Left lung (tissue), 4 donors: ENCODE measurements at regions not wholly inside any gene's neighbourhood (a gene's known extent, or its start where the extent isn't known, plus 50 kb on each side); places are given as distances from the start of the nearest gene placed in this dataset.

Experiments used
- ATAC-seq: fragments of 200-7000 bp; cut with Tn5 transposase; one replicate; pipeline ENCODE4 v1.9.1; 2020; ENCODE audit warnings: moderate library complexity
- DNase-seq, 4 donors: peaks; one replicate each; pipeline ENCODE4 v3.0.0-alpha.2; 2013 to 2020
- H3K27ac ChIP-seq, 2 donors: fragments of 200-600 bp; sonication (generic) in 1 of 2; one replicate each; pipeline versions ENCODE4 v1.5.0 to v1.8.0; 2020 to 2021
- H3K27me3 ChIP-seq, 2 donors: fragments of 200-600 bp; sonication (generic) in 1 of 2; one replicate each; pipeline versions ENCODE4 v1.5.0 to v1.8.0; 2020 to 2021
- H3K36me3 ChIP-seq, 2 donors: fragments of 200-600 bp; sonication (generic) in 1 of 2; one replicate each; pipeline versions ENCODE4 v1.5.0 to v1.8.0; 2020 to 2021
- H3K4me1 ChIP-seq, 2 donors: fragments of 200-600 bp; one replicate each; pipeline ENCODE4 v1.8.0; 2021
- H3K4me3 ChIP-seq, 2 donors: fragments of 200-600 bp; sonication (generic) in 1 of 2; one replicate each; pipeline versions ENCODE4 v1.5.0 to v1.8.0; 2020 to 2021; ENCODE audit warnings: mild to moderate bottlenecking in 1 of 2
- H3K9me3 ChIP-seq, 2 donors: fragments of 200-600 bp; sonication (generic) in 1 of 2; one replicate each; pipeline versions ENCODE4 v1.5.0 to v1.8.0; 2020 to 2021
- CTCF ChIP-seq, 2 donors: fragments of 200-600 bp; sonication (generic) in 1 of 2; IDR thresholded peaks; one replicate each; pipeline versions ENCODE4 v1.5.0 to v1.8.0; 2021; ENCODE audit warnings: antibody characterized with exemption in 2 of 2
- intact Hi-C, 2 donors: fragments of 100-400 bp; cut with DNase I; formaldehyde crosslinking; loops; one replicate each; pipeline versions ENCODE4 v1.11.2 to v1.14.2; 2022
- donor health status: DM: no; HTN: yes; CAD: no.
- donor health status: DM: no; HTN: no; CAD: no.

GRCh38 chr21:38741092-38741949 lies 64.4 kb upstream of the ETS2 start:
- no peak for DNase-seq

GRCh38 chr21:38741950-38742256 lies 63.8 kb upstream of the ETS2 start:
- no peaks in the 10 kb centered on the region for H3K27me3 ChIP-seq
- intact Hi-C loops, result no loop called here
- no peak overlapping the region for H3K27ac ChIP-seq
- H3K9me3 ChIP-seq, result no peaks in the 10 kb centered on the region
- peaks cover 0 to 4% of the 10 kb centered on the region in 2 donors for H3K4me1 ChIP-seq
- no peaks in the 10 kb centered on the region for H3K36me3 ChIP-seq
- no peak overlapping the region for H3K4me3 ChIP-seq
- DNase-seq, result no peak
- ATAC-seq, result no peak
- TF ChIP-seq CTCF (IDR thresholded peaks at IDR 0.05), result no peak

More at GRCh38 chr21:38741092-38741949, 64.4 kb upstream of the ETS2 start:
- H3K36me3 ChIP-seq, result no peaks in the 10 kb centered on the region
- H3K4me1 ChIP-seq, result peaks cover 0 to 4% of the 10 kb centered on the region in 2 donors
- no peaks in the 10 kb centered on the region for H3K9me3 ChIP-seq
- no peak overlapping the region for H3K4me3 ChIP-seq
- H3K27me3 ChIP-seq, result no peaks in the 10 kb centered on the region
- TF ChIP-seq CTCF (IDR thresholded peaks at IDR 0.05), result no peak
- intact Hi-C loops, result no loop called here
- no peak overlapping the region for H3K27ac ChIP-seq
- ATAC-seq, result no peak

GRCh38 chr21:38742580-38743260 lies 63.0 kb upstream of the ETS2 start:
- DNase-seq, result no peak
- no peak for TF ChIP-seq CTCF (IDR thresholded peaks at IDR 0.05)
- Histone ChIP-seq H3K27ac (no peak overlapping the region), H3K36me3 (no peaks in the 10 kb centered on the region), H3K27me3 (no peaks in the 10 kb centered on the region), H3K4me1 (peaks cover 0 to 4% of the 10 kb centered on the region in 2 donors), H3K9me3 (no peaks in the 10 kb centered on the region), H3K4me3 (no peak overlapping the region)
- intact Hi-C loops, result no loop called here
- no peak for ATAC-seq

- TF ChIP-seq CTCF (IDR thresholded peaks at IDR 0.05), result no peak
- no peaks in the 10 kb centered on the region for H3K36me3 ChIP-seq
- intact Hi-C loops, result no loop called here
- peaks cover 0 to 4% of the 10 kb centered on the region in 2 donors for H3K4me1 ChIP-seq
- no peak for ATAC-seq
- no peak overlapping the region for H3K27ac ChIP-seq
- H3K4me3 ChIP-seq, result no peak overlapping the region
- no peaks in the 10 kb centered on the region for H3K27me3 ChIP-seq
- H3K9me3 ChIP-seq, result no peaks in the 10 kb centered on the region
- DNase-seq, result peak in 1 of 4 donors; percentile 31
Measured at GRCh38 chr21:38743772-38744529, 61.8 kb upstream of the ETS2 start.

- no peak for TF ChIP-seq CTCF (IDR thresholded peaks at IDR 0.05)
- no peaks in the 10 kb centered on the region for H3K36me3 ChIP-seq
- no peaks in the 10 kb centered on the region for H3K9me3 ChIP-seq
- no peak overlapping the region for H3K4me3 ChIP-seq
- DNase-seq, result no peak
- ATAC-seq, result no peak
- intact Hi-C loops, result no loop called here
- H3K27me3 ChIP-seq, result no peaks in the 10 kb centered on the region
- H3K4me1 ChIP-seq, result peaks cover 0 to 3% of the 10 kb centered on the region in 2 donors
- H3K27ac ChIP-seq, result no peak overlapping the region
Measured at GRCh38 chr21:38744861-38745260, 60.9 kb upstream of the ETS2 start.
